NCI-H2227 (cell line): ENCODE measurements at regions not wholly inside any gene's neighbourhood (a gene's known extent, or its start where the extent isn't known, plus 50 kb on each side); places are given as distances from the start of the nearest gene placed in this dataset.
A peak's percentile ranks its signal among the peaks of the same experiment; 100 is the strongest.

Experiments
- DNase-seq: peaks from one replicate; lab custom pipeline; 2025; ENCODE audit not compliant: unreplicated experiment; lab: John Stamatoyannopoulos, UW

- DNase-seq, result no peak
These were observed 472.8 kb downstream of the CCDC171 start for GRCh38 chr9:16025627-16026026.

DNA sequence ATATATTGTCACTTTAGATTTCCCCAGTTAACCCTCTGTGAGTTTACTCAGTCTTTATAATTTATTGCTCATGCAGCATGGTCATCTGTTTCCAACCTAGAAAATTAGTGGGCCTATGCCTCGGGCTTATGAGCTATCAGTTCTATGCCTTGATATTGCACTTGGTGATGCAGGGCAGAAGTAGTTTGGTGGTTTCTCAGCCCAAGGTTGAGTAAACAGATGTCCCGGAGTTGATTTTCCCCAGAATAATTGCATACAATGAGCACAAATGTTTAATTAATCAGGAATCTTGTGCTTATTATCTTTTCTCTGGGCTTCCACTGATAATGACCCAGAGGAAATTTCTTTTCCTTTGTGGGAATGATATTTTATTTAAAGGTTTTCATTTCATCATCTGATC lies 474.0 kb downstream of the CCDC171 start:
- DNase-seq, result no peak

DNA sequence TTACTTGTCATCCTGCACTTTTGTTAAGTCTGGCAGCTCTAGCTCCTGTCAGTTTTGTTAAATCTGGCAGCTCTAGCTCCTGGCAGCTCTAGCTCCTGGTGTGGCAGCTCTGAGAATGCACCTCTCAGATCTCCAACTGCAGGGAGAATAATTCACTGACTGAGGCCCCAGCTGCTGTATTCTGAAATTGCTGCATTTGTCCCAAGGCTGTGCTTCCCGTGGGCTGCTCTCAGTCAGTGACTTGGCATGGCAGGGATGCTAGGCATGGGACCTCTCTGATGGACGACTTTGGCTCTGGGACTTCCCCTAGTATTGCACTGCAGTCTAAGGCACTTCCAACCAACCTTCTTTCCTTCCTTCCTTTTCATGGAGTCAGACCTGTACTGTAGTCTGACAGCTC lies 475.7 kb downstream of the CCDC171 start:
- DNase-seq, result no peak

DNA sequence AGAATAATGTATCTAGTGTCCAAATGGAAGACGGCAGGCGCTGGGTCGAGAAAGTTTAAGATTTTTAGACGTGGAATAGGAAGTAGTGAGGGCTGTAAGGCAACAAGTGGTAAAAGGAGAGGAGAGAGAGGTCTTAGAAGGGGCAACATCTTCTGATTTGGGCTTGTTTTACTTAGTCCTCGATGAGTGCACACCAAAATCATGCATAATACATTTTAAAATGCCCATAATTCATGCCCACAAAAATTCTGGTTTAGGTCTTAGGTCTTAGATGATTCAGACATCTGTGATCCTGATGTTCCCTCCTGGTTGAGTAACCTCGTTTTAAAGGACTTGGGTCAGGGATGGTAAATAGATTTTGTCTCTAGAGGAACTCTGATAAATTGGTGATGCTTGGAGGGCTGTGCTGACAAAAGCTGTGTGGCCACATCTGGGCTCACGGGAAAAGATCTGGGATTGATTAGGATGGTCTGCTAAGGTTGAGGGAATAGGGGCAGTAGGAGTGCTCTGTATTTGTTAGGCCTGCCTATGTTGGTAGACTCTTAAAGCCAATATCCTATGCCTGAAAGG lies 476.3 kb downstream of the CCDC171 start:
- no peak for DNase-seq

GRCh38 chr9:16029796-16030363 lies 477.0 kb downstream of the CCDC171 start:
- no peak for DNase-seq

- no peak for DNase-seq
These were observed 477.8 kb downstream of the CCDC171 start for GRCh38 chr9:16030528-16031185.

DNA sequence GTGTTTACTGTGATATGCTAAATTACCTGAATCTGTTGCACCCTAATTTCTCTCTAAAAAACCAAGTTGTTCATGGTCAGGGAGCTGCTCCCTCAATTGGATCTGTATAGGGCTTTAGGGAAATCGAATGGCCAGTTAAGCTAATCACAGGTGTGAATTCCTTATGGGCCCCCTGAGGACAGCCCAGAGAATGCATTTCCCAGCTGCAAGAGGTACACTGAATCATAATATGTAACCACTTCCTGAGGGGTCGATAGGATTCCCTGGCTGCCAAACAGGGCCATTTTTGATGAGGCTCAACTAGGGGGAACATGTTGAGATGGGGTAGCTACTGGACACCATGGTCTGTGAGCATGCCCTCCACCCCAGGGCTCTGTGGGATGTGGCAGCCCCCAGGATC lies 478.6 kb downstream of the CCDC171 start:
- DNase-seq, result no peak

- DNase-seq, result no peak
These were observed 479.1 kb downstream of the CCDC171 start for GRCh38 chr9:16031971-16032370.

GRCh38 chr9:16032799-16033198 lies 480.0 kb downstream of the CCDC171 start:
- DNase-seq, result no peak

GRCh38 chr9:16033253-16033652 lies 480.4 kb downstream of the CCDC171 start:
- DNase-seq, result no peak

- DNase-seq, result no peak
These were observed 481.3 kb downstream of the CCDC171 start for GRCh38 chr9:16033921-16034691.

GRCh38 chr9:16039218-16039987 lies 486.6 kb downstream of the CCDC171 start:
- no peak for DNase-seq

DNA sequence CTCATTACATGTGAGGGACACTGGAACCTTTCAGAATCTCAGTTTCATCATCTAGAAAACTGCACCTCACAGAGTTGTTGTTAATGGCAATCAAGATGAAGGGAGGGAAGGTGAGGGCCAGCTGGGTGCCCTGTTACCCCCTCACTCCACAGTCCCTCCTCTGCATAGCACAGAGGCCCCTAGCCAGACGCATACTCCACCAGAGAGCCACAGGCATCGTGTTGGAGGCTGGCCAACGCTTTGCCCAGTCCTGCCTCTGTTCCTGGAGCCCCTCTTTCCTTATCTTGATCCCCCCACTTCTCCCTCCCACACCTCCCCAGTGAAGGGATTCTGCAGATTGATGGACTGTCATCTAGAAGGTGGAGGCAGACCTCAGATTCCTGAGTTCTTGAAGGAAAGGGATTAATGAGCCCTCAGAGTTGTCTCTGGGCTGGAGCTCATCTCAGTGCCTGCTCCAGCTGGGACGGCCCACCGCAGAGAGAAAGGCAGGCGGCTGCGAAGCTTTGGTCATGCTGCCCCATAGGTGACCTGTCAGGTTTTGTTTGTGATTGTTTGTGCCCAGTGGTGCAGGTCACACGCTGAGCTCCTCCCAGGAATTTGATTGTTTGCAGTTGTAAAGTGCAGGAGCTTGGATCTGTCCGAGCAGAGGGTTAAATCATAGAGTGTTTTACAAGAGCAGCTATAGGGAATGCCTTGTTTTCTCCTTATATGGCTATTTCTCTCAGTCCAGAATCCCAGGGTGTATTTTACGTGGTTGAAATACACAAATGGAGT lies 487.3 kb downstream of the CCDC171 start:
- peak; percentile 6 for DNase-seq

DNA sequence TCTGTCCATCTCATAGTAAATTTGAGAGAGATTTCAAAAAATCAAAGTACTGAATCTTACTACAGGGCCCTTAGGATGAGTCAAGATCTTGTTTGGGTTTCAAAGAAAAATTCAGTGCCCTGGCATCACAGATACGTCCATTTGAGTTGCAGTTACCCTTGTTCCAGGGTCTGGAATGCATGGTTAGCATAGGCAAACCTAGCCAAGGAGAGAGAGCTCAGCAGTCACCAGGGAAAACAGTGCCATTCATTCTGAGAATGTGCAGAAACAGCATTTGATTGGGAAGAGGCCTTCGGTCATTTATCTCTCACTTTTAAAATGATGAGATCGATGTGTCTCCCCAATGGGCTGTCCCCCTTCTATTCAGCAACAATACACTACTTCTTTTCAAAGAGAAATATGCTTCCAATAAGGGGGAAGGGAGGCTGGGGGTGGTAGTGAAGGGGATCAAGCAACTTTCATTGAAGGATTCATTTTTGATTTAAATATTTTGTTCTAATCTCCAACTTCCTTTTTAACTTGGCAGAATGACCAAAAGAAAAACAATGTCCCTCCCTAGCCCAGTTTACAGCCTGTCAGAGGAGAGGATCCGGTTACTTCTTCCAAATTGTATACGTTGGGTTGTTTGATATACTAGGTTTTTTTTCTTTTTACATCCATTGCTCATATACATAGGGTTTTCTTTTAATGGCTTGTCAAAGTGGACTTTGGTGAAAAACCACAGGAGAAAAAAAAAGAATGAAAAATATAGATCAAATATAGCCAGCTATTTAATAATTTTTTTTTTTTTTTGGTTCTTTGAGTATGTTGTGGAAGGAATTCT lies 491.1 kb downstream of the CCDC171 start:
- no peak for DNase-seq

- DNase-seq, result no peak
These were observed 491.7 kb downstream of the CCDC171 start for GRCh38 chr9:16044579-16044881.

- no peak for DNase-seq
These were observed 492.9 kb downstream of the CCDC171 start for GRCh38 chr9:16045651-16046280.

GRCh38 chr9:16046713-16047112 lies 493.9 kb downstream of the CCDC171 start:
- no peak for DNase-seq

- no peak for DNase-seq
These were observed 495.3 kb downstream of the CCDC171 start for GRCh38 chr9:16048129-16048528.

DNA sequence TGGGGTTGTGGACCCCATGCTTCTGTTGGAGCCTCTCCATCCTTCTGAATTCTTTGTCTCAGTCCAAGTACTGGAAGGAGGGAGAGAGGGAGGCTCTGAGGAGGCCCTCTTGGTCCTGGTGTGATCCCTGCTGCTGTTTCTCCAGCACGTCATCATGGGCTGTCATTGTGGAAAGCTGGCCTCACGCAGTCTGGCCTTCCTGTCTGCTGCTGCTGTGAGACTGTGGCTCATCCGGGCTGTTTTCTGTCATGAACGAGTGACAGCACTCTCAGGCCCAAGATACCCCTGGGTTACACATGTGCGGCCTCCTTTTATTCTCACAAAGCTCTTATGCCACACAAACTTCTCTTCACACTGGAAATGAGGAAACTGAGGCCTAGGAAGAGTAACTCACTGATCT lies 499.3 kb downstream of the CCDC171 start:
- DNase-seq, result no peak
